Left colon (tissue), 2 donors: ENCODE measurements at regions not wholly inside any gene's neighbourhood (a gene's known extent, or its start where the extent isn't known, plus 50 kb on each side); places are given as distances from the start of the nearest gene placed in this dataset.

Experiments used
- ATAC-seq: fragments of 200-7000 bp; cut with Tn5 transposase; one replicate; pipeline ENCODE4 v1.9.1; 2020; ENCODE audit warnings: mild to moderate bottlenecking, moderate library complexity
- DNase-seq, 2 donors: peaks; one replicate each; pipeline ENCODE4 v3.0.0-alpha.2; 2020
- intact Hi-C, 2 donors: fragments of 100-400 bp; cut with DNase I in 1 of 2; cut with micrococcal nuclease in 1 of 2; formaldehyde crosslinking; loops; one replicate each; pipeline versions ENCODE4 v1.11.2 to v1.14.0; 2022; cut with DNase I, micrococcal nuclease
- donor health status: DM: no; HTN: no; CAD: no.
- donor health status: DM: yes; HTN: yes; CAD: no.

- no peak for ATAC-seq
- intact Hi-C loops, result no loop called here
- no peak for DNase-seq
Measured at GRCh38 chr3:101100361-101101009, 107.3 kb upstream of the ABI3BP start.

DNA sequence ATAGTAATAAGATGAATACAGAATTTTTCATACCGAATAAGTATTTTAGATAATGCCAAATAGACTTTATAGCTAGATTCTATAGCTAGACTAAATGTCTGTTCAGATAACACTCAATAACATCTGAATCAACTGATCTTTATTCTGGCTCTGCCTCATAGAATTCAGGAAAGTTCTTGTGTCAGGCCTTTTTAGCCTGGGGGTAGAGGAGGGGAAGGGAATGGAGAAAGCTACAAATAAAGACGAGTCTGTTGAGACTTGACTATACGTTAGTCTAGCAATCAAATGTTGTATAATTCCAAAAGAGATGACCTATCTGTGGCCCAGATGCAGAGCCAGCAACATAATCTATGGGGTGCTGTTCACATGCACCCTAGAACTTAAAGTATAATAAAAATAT, 106.6 kb upstream of the ABI3BP start:
- ATAC-seq (no peak), DNase-seq (no peak)
- intact Hi-C loops, result no loop called here

- intact Hi-C loops, result no loop called here
- ATAC-seq, result no peak
- DNase-seq, result no peak
Measured at GRCh38 chr3:101096444-101096843, 103.2 kb upstream of the ABI3BP start.

- intact Hi-C loops, result no loop called here
- DNase-seq, result no peak
- no peak for ATAC-seq
Measured at GRCh38 chr3:101095693-101096430, 102.6 kb upstream of the ABI3BP start.

GRCh38 chr3:101091489-101091888, 98.3 kb upstream of the ABI3BP start:
- ATAC-seq (no peak), DNase-seq (no peak)
- intact Hi-C loops, result no loop called here

DNA sequence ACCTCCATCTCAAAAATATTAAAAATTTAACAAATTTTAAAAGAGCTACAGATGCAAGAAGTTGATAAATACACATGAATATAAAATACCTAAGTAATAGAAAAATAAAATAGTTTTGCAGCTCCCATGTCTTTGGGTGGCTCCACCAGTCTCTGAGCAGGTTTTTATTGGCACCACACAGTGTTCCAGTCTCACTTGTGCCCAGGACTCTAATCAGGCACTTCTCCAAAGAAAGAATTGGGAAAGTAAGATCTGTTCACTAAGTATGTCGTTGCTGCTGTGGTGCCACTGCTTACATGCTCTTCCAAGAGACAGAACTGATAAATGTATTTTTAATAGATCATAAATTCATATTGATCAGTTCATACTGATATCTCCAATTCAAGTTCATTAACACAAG, 92.5 kb upstream of the ABI3BP start:
- intact Hi-C loops, result no loop called here
- ATAC-seq, result no peak
- no peak for DNase-seq

GRCh38 chr3:101084404-101084803, 91.2 kb upstream of the ABI3BP start:
- DNase-seq (no peak), ATAC-seq (no peak)
- intact Hi-C loops, result no loop called here

GRCh38 chr3:101081999-101082398, 88.8 kb upstream of the ABI3BP start:
- ATAC-seq (no peak), DNase-seq (no peak)
- intact Hi-C loops, result no loop called here

DNA sequence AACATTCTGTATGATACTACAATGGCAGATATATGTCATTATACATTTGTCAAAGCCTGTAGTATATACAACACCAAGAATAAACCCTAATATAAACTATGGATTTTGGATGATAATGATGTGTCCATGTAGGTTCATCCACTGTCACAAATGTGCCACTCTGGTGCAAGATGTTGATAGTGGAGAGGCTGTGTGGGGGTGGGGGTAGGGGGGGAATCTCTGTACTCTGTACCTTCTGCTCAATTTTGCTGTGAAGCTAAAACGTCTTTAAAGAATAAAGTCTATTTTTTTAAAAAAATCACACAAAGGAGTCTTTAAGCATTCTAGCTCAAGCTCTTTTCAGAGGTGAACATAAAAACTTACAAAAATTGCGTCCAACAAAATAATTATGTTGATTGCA, 88.2 kb upstream of the ABI3BP start:
- intact Hi-C loops, result no loop called here
- no peak for DNase-seq
- ATAC-seq, result no peak

- DNase-seq (no peak), ATAC-seq (peak; percentile 83)
- intact Hi-C loops, result no loop called here
Measured at GRCh38 chr3:101077361-101078011, 84.3 kb upstream of the ABI3BP start.

GRCh38 chr3:101074518-101074917, 81.3 kb upstream of the ABI3BP start:
- intact Hi-C loops, result loop anchor here in 1 of 2 donors (5.0 kb wide), 1 partner anchor 123 kb away; no protein-coding TSS in a partner anchor
- DNase-seq, result no peak
- no peak for ATAC-seq

DNA sequence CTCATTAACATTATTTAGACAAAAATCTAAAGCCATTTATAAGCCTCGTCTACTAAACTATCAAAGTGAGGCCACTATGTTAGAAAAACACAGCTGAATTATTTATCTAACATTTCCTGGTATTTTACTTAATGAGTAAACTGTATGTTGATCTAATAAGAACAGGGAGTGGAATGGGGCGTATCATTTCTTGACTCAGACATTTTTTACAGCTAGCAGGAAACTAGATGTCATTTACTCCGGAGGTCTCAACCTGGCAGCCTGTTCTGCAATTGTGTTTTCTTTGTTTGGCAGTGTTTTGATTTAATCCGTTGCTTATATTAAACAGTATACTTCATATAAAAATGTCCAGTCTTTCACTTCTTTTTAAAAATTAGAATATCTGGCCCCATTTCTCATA, 79.1 kb upstream of the ABI3BP start:
- peak in 1 of 2 donors; percentile 28 for DNase-seq
- intact Hi-C loops, result loop anchor here in 1 of 2 donors (5.0 kb wide), 1 partner anchor 125 kb away; no protein-coding TSS in a partner anchor
- peak; percentile 70 for ATAC-seq

DNA sequence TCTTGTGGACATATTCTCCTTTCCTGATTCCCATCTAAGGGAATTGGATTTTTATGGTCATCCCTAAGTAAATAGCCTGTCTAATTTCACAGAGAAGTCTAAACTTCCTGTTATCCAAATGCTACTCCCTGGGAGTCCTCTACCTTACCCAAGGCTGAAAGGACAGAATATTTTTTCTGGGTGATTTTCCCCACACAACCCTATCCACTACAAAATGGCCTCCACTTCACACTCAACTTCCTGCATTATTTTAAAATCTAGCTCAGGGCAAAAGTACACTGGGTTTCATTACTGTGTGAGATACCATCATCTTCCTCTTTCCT, 77.5 kb upstream of the ABI3BP start:
- no peak for DNase-seq
- intact Hi-C loops, result loop anchor here in 1 of 2 donors (5.0 kb wide), 1 partner anchor 127 kb away; no protein-coding TSS in a partner anchor
- ATAC-seq, result peak; percentile 79

DNA sequence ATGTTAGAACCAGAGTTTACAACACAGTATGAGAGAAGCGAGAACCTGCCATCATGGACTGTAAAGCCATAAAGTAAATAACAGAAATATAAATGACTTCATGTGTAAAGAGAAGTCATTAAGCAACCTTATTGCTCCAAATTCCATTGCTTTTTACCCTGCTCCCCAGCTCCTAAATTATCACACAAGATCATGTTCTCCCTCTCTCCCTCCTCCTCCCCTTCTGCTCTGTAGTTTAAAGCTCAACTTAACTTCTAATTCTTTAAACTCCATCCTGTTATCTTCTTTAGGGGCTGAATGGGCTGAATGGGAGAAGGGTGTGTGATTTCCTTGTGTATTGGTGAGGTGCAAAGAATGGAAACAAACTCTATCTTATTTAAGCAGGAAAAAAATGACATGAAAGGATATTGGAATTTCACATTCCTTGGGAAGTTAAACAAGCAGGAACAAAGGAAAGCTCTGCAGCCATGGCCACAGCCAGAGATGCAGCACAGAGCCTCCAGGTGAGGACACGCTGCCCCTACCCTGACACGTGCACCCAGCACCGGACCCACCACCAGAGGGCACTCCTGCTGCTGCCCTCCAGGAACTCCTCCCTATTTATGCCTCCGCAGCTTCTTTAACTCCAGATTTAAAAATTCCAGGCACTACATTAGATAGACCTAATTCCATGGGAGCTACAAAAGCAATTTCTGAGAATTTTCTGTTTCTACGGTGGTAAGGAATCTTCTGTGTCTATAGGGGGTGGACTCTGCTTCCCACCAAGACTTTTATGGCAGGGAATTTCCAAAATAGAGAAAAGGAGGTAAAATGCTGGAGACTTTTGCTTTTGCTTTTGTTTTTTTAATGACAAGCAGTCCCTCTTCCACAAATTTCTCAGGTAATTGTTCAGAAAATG, 76.9 kb upstream of the ABI3BP start:
- intact Hi-C loops, result loop anchor here in 1 of 2 donors (5.0 kb wide), 1 partner anchor 127 kb away; no protein-coding TSS in a partner anchor
- peak; percentile 90 for ATAC-seq
- DNase-seq, result peak; percentile 79 to 87

GRCh38 chr3:101068876-101069606, 75.8 kb upstream of the ABI3BP start:
- intact Hi-C loops, result no loop called here
- DNase-seq (no peak), ATAC-seq (no peak)

- ATAC-seq (no peak), DNase-seq (no peak)
- intact Hi-C loops, result no loop called here
Measured at GRCh38 chr3:101066711-101067129, 73.5 kb upstream of the ABI3BP start.

DNA sequence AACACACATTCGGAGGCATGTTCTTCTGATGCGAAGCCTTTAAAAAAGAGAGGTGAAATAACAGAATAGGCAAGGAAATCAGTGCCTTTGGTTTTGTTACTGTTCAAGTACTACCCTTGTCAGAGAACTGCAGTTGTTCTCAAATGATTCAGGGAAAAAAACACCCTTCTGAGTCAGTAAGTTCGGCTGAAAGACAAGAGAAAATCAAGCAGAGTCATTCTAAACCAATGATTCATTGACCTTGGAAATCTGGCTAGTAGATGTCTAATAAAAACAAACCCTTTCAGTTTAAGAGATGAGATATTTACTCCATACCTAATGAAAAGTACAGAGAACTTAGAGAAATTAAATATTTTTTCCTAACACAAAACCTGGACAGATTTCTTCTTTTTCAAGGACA, 72.7 kb upstream of the ABI3BP start:
- DNase-seq, result no peak
- intact Hi-C loops, result no loop called here
- no peak for ATAC-seq

DNA sequence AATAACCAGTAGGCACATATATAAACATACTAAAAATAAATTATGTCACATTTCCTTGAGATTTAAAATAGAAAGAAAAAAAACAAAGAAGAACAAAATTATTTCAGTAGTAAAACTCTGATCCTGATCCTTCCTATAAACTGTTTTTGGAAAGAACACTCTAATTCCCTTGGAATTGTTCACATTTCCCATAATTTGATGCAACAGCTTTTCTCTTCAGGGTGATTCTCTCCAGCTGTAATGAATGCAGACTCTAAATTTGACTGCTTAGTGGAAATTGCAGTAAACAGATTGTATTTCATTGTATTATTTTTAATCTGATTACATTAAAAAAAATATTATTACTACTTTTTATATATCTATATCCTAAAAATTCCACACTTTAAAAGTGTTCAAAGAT, 70.2 kb upstream of the ABI3BP start:
- ATAC-seq (no peak), DNase-seq (no peak)
- intact Hi-C loops, result no loop called here
